Activated naive CD4-positive, alpha-beta T cell treated with anti-CD3 and anti-CD28 coated beads for 36 hours (primary cell): ENCODE measurements at regions not wholly inside any gene's neighbourhood (a gene's known extent, or its start where the extent isn't known, plus 50 kb on each side); places are given as distances from the start of the nearest gene placed in this dataset.

Experiments
- CTCF ChIA-PET: fragments of 350-600 bp; sonication (Branson Sonifier 250); formaldehyde crosslinking; loops from one replicate; lab custom pipeline; 2021; ENCODE audit warnings: antibody characterized with exemption; lab: Charles Lee
- DNase-seq: peaks from one replicate; pipeline ENCODE4 v3.0.0-alpha.2; 2020
- H3K27ac Mint-ChIP-seq: one replicate; pipeline ENCODE4 v1.8.0; 2021; ENCODE audit warnings: mild to moderate bottlenecking, mixed read lengths
- H3K27me3 Mint-ChIP-seq: one replicate; pipeline ENCODE4 v1.8.0; 2021; ENCODE audit warnings: low read depth, mixed read lengths
- H3K36me3 Mint-ChIP-seq: one replicate; pipeline ENCODE4 v1.8.0; 2021; ENCODE audit warnings: low read depth, mixed read lengths
- H3K4me1 Mint-ChIP-seq: one replicate; pipeline ENCODE4 v1.8.0; 2021; ENCODE audit warnings: low read depth, mixed read lengths
- H3K4me3 Mint-ChIP-seq: one replicate; pipeline ENCODE4 v1.8.0; 2021; ENCODE audit warnings: mild to moderate bottlenecking, moderate library complexity, mixed read lengths
- H3K9me3 Mint-ChIP-seq: one replicate; pipeline ENCODE4 v1.8.0; 2021; ENCODE audit warnings: mixed read lengths
- intact Hi-C: fragments of 100-400 bp; cut with micrococcal nuclease; formaldehyde crosslinking; loops from one replicate; pipeline ENCODE4 v1.15.1; 2023

- Mint-ChIP-seq H3K27me3 (no peaks in the 10 kb centered on the region), H3K9me3 (peaks cover 18% of the 10 kb centered on the region), H3K27ac (peak overlapping the region; percentile 80), H3K4me3 (peak overlapping the region; percentile 39), H3K4me1 (peaks cover 39% of the 10 kb centered on the region), H3K36me3 (no peaks in the 10 kb centered on the region)
- DNase-seq, result no peak
- intact Hi-C loops, result loop anchor here (1.0 to 2.0 kb wide), 3 partner anchors 13 to 270 kb away; partner anchors contain the start of gene ST8SIA1
- CTCF ChIA-PET, result interaction anchor here (0.6 to 0.8 kb wide), 3 partner anchors 61 to 716 kb away, joined by 3 to 7 read pairs (median 3); no protein-coding TSS in a partner anchor
These were observed 62.2 kb upstream of the ST8SIA1 start for GRCh38 chr12:22396735-22397134.

DNA sequence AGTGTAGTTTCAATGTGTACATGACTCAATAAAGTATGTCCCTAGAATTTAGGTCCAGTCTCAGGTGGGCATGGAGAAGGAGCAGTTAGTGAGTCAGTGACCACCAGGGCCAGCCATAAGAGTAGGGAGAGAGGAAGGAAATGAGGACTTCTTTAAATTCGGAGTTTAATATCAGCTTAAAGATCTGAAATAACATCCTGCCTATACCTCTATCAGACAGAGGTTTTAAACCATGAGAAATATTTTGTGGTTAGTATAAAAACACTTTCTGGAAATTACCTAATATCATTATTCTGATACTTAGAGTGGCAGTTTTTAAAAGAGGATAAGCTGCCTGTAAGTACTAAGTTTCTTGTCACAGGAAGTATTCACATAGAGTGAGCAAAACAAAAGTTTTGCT is 61.7 kb upstream of the ST8SIA1 start:
- no peak overlapping the region for H3K4me3 Mint-ChIP-seq
- H3K27ac Mint-ChIP-seq, result peak overlapping the region; percentile 80

GRCh38 chr12:22395666-22396065 is 61.2 kb upstream of the ST8SIA1 start:
- Mint-ChIP-seq H3K27me3 (no peaks in the 10 kb centered on the region), H3K27ac (no peak overlapping the region), H3K9me3 (peaks cover 25% of the 10 kb centered on the region)

More for the DNA sequence above, 61.7 kb upstream of the ST8SIA1 start:
- peaks cover 39% of the 10 kb centered on the region for H3K4me1 Mint-ChIP-seq
- peaks cover 20% of the 10 kb centered on the region for H3K9me3 Mint-ChIP-seq
- DNase-seq, result peak; percentile 24
- H3K27me3 Mint-ChIP-seq, result no peaks in the 10 kb centered on the region
- CTCF ChIA-PET, result interaction anchor here (0.6 kb wide), 2 partner anchors 240 to 716 kb away, joined by 3 to 7 read pairs; no protein-coding TSS in a partner anchor
- intact Hi-C loops, result loop anchor here (1.0 to 2.0 kb wide), 3 partner anchors 13 to 270 kb away; partner anchors contain the start of gene ST8SIA1
- no peaks in the 10 kb centered on the region for H3K36me3 Mint-ChIP-seq

More at GRCh38 chr12:22395666-22396065, 61.2 kb upstream of the ST8SIA1 start:
- no peak for DNase-seq
- Mint-ChIP-seq H3K4me1 (peaks cover 39% of the 10 kb centered on the region), H3K36me3 (no peaks in the 10 kb centered on the region), H3K4me3 (no peak overlapping the region)
- CTCF ChIA-PET, result no interaction called here
- intact Hi-C loops, result loop anchor here (1.0 to 2.0 kb wide), 3 partner anchors 14 to 269 kb away; partner anchors contain the start of gene ST8SIA1
